ENCODE measurements at regions not wholly inside any gene's neighbourhood (a gene's known extent, or its start where the extent isn't known, plus 50 kb on each side); places are given as distances from the start of the nearest gene placed in this dataset.

- H3K27ac ChIP-seq (ENCODE audit: extremely low read depth, low read depth, low read length), result no peak overlapping the region
- no peak overlapping the region for H3K4me3 ChIP-seq (ENCODE audit: low read depth, low read length)
- H3K9me3 ChIP-seq (ENCODE audit: control insufficient read depth, insufficient read depth, low read depth, low read length), result no peaks in the 10 kb centered on the region
- POLR2A ChIA-PET, result no interaction called here
- no peaks in the 10 kb centered on the region for H3K4me1 ChIP-seq (ENCODE audit: control insufficient read depth, insufficient read depth, low read length)
- CTCF ChIA-PET, result interaction anchor here (2.4 kb wide), 1 partner anchor 8 kb away, joined by 10 read pairs; no protein-coding TSS in a partner anchor
- H3K36me3 ChIP-seq (ENCODE audit: control insufficient read depth in 2 of 2, insufficient read depth in 1 of 2, low read length in 2 of 2), result no peaks in the 10 kb centered on the region
- TF ChIP-seq ZNF580 (tag by site-specific recombination; IDR thresholded peaks at IDR 0.05), result no peak
- TF ChIP-seq ZNF658 (tag by site-specific recombination; IDR thresholded peaks at IDR 0.05), result no peak
- TF ChIP-seq ZNF394 (tag by site-specific recombination; IDR thresholded peaks at IDR 0.05; ENCODE audit: borderline replicate concordance), result no peak
- TF ChIP-seq ZNF391 (tag by site-specific recombination; IDR thresholded peaks at IDR 0.05; ENCODE audit: borderline replicate concordance, low read depth), result no peak
- no peak for TF ChIP-seq KLF16 (tag by site-specific recombination; IDR thresholded peaks at IDR 0.05)
- no peak for TF ChIP-seq ATF2 (tag by site-specific recombination; IDR thresholded peaks at IDR 0.05; ENCODE audit: low read depth)
- TF ChIP-seq ZNF561 (tag by site-specific recombination; IDR thresholded peaks at IDR 0.05; ENCODE audit: borderline replicate concordance), result no peak
- TF ChIP-seq ZBTB49 (tag by site-specific recombination; IDR thresholded peaks at IDR 0.05; ENCODE audit: low read depth), result no peak
- no peak for TF ChIP-seq ZBTB1 (tag by site-specific recombination; IDR thresholded peaks at IDR 0.05)
- no peak for TF ChIP-seq ZNF248 (tag by site-specific recombination; IDR thresholded peaks at IDR 0.05)
- TF ChIP-seq ZNF133 (tag by site-specific recombination; IDR thresholded peaks at IDR 0.05), result no peak
- no peak for TF ChIP-seq ZNF362 (tag by site-specific recombination; IDR thresholded peaks at IDR 0.05)
- TF ChIP-seq ZNF280D (tag by site-specific recombination; IDR thresholded peaks at IDR 0.05), result no peak
- TF ChIP-seq KLF9 (tag by site-specific recombination; IDR thresholded peaks at IDR 0.05; ENCODE audit: low read depth), result no peak
- no peak for TF ChIP-seq ZNF423 (tag by site-specific recombination; IDR thresholded peaks at IDR 0.05)
Measured at GRCh38 chr1:199121047-199121446, 482.2 kb downstream of the PTPRC start.

GRCh38 chr1:199122085-199122484, 483.2 kb downstream of the PTPRC start:
- POLR2A ChIA-PET, result no interaction called here
- Histone ChIP-seq H3K4me3 (ENCODE audit: low read depth, low read length) (no peak overlapping the region), H3K27ac (ENCODE audit: extremely low read depth, low read depth, low read length) (no peak overlapping the region), H3K4me1 (ENCODE audit: control insufficient read depth, insufficient read depth, low read length) (no peaks in the 10 kb centered on the region), H3K36me3 (ENCODE audit: control insufficient read depth in 2 of 2, insufficient read depth in 1 of 2, low read length in 2 of 2) (no peaks in the 10 kb centered on the region), H3K9me3 (ENCODE audit: control insufficient read depth, insufficient read depth, low read depth, low read length) (no peaks in the 10 kb centered on the region)
- CTCF ChIA-PET, result interaction anchor here (0.6 to 2.4 kb wide), 3 partner anchors 9 to 1364 kb away, joined by 3 to 10 read pairs (median 3); no protein-coding TSS in a partner anchor
- TF ChIP-seq ZFHX2 (tag by site-specific recombination; conservative IDR thresholded peaks at IDR 0.05) (no peak), ZNF561 (tag by site-specific recombination; IDR thresholded peaks at IDR 0.05; ENCODE audit: borderline replicate concordance) (no peak), ZNF19 (tag by site-specific recombination; IDR thresholded peaks at IDR 0.05; ENCODE audit: low read depth) (no peak), ZBTB1 (tag by site-specific recombination; IDR thresholded peaks at IDR 0.05) (no peak), ZNF792 (tag by site-specific recombination; IDR thresholded peaks at IDR 0.05) (no peak), ZBTB20 (tag by site-specific recombination; IDR thresholded peaks at IDR 0.05) (no peak), ZSCAN18 (tag by site-specific recombination; IDR thresholded peaks at IDR 0.05) (no peak), ZNF488 (tag by site-specific recombination; IDR thresholded peaks at IDR 0.05) (no peak), ZNF571 (tag by site-specific recombination; IDR thresholded peaks at IDR 0.05) (no peak)

Measured in HEK293 (cell line).